Right forelimb (tissue), 1 donor: ENCODE measurements at regions not wholly inside any gene's neighbourhood (a gene's known extent, or its start where the extent isn't known, plus 50 kb on each side); places are given as distances from the start of the nearest gene placed in this dataset.
"Not testable (repeated sequence)": the region's sequence is repeated elsewhere in the genome, so short reads cannot be mapped to it uniquely, and the experiment has no call there.

Experiments used
- DNase-seq: peaks from one replicate; pipeline ENCODE4 v3.0.0-alpha.2; 2018

- DNase-seq = no peak
Measured at GRCh38 chr1:103344930-103345329, 180.6 kb upstream of the RNPC3 start.

- no peak for DNase-seq
Measured at GRCh38 chr1:103341377-103341880, 184.1 kb upstream of the RNPC3 start.

GRCh38 chr1:103337779-103338178, 187.7 kb upstream of the RNPC3 start:
- DNase-seq = no peak

- no peak for DNase-seq
Measured at GRCh38 chr1:103336408-103336807, 189.1 kb upstream of the RNPC3 start.

- no peak for DNase-seq
Measured at GRCh38 chr1:103333141-103333540, 192.4 kb upstream of the RNPC3 start.

GRCh38 chr1:103327054-103327719, 198.3 kb upstream of the RNPC3 start:
- no peak for DNase-seq

- no peak for DNase-seq
Measured at GRCh38 chr1:103326595-103326994, 198.9 kb upstream of the RNPC3 start.

GRCh38 chr1:103309786-103310185, 201.5 kb upstream of the COL11A1 start:
- DNase-seq = no peak

- no peak for DNase-seq
Measured at GRCh38 chr1:103307751-103308150, 199.4 kb upstream of the COL11A1 start.

- DNase-seq = no peak
Measured at GRCh38 chr1:103283841-103284669, 175.7 kb upstream of the COL11A1 start.

GRCh38 chr1:103283371-103283770, 175.0 kb upstream of the COL11A1 start:
- no peak for DNase-seq

GRCh38 chr1:103275725-103276124, 167.4 kb upstream of the COL11A1 start:
- DNase-seq = no peak

GRCh38 chr1:103274886-103275285, 166.6 kb upstream of the COL11A1 start:
- no peak for DNase-seq

GRCh38 chr1:103273106-103273505, 164.8 kb upstream of the COL11A1 start:
- no peak for DNase-seq

GRCh38 chr1:103271471-103271870, 163.1 kb upstream of the COL11A1 start:
- DNase-seq = not testable (repeated sequence)

GRCh38 chr1:103267893-103268292, 159.6 kb upstream of the COL11A1 start:
- no peak for DNase-seq

GRCh38 chr1:103267266-103267665, 158.9 kb upstream of the COL11A1 start:
- DNase-seq = no peak

- DNase-seq = no peak
Measured at GRCh38 chr1:103266036-103266435, 157.7 kb upstream of the COL11A1 start.

GRCh38 chr1:103265551-103265950, 157.2 kb upstream of the COL11A1 start:
- DNase-seq = no peak

GRCh38 chr1:103259982-103260381, 151.7 kb upstream of the COL11A1 start:
- no peak for DNase-seq

GRCh38 chr1:103256490-103256889, 148.2 kb upstream of the COL11A1 start:
- DNase-seq = no peak

GRCh38 chr1:103254691-103255090, 146.4 kb upstream of the COL11A1 start:
- DNase-seq = no peak

- no peak for DNase-seq
Measured at GRCh38 chr1:103250441-103250861, 142.1 kb upstream of the COL11A1 start.

GRCh38 chr1:103248417-103249102, 140.2 kb upstream of the COL11A1 start:
- DNase-seq = no peak
